GM19023 (cell line): ENCODE measurements at regions not wholly inside any gene's neighbourhood (a gene's known extent, or its start where the extent isn't known, plus 50 kb on each side); places are given as distances from the start of the nearest gene placed in this dataset.

Source experiments
- ATAC-seq: cut with Tn5 transposase; IDR thresholded peaks from one replicate; pipeline ENCODE4 v1.9.1; 2021; ENCODE audit warnings: mild to moderate bottlenecking, moderate library complexity; ENCODE audit not compliant: unreplicated experiment

- ATAC-seq = no peak
Measured at GRCh38 chr7:67547183-67547907, 550.7 kb downstream of the TYW1 start.

DNA sequence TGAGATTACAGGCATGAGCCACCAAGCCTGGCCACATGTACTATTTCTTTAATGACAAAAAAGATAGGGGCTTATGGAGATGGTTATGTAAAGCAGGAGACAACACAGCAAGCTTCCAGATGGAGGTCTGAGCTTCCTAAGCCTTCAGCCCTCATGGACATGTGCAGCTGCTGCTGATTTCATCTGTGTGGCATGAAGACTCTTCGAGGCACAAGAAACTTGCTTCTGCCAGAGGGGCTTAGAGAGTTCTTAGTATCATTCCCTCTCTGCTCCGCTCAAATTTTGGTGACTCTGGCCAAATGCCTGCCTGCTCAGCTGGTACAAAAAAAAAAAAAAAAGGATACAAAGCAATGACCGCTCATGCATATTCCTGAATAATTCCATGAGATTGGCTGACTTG, 552.5 kb downstream of the TYW1 start:
- no peak for ATAC-seq

- no peak for ATAC-seq
Measured at GRCh38 chr7:67550801-67551436, 554.3 kb downstream of the TYW1 start.

- no peak for ATAC-seq
Measured at GRCh38 chr7:67552738-67553137, 556.1 kb downstream of the TYW1 start.

DNA sequence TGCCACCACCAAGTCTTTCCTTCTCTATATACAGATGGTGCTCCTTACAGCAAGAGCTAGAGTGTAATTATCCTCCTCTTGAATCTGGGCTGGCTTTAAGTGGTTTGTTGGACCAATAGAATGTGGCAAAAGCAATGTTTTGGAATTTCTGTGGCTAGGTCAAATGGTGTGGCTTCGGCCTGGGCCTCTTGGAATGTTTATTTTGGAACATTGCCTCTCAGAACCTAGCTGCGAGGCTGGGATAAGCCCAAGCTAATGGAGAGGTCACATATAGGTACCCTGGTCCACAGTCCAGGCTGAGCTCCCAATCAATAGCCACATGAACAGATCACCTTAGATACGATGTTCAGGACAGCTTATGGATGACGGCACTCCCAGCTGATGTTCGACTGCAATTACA, 556.7 kb downstream of the TYW1 start:
- ATAC-seq = no peak

DNA sequence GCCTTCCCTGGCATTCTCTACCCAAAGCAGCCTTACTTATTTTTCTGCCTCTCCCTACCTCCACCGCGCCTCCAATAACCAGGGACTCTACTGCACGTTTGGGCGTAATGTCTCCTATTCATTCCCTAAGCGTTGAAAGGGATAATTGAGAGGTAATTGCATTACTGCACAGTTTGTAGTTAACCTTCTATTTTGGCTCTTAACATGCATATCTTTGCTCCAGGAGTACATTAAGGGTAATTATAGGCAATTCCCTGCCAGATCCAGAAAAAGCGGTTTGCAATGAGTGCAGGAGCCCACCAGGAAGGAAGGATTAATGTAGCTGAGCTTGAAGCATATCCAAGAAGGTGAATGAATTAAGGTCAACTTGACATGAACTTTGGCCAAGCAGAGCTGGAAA, 558.4 kb downstream of the TYW1 start:
- no peak for ATAC-seq

GRCh38 chr7:67564959-67565358, 568.3 kb downstream of the TYW1 start:
- no peak for ATAC-seq

DNA sequence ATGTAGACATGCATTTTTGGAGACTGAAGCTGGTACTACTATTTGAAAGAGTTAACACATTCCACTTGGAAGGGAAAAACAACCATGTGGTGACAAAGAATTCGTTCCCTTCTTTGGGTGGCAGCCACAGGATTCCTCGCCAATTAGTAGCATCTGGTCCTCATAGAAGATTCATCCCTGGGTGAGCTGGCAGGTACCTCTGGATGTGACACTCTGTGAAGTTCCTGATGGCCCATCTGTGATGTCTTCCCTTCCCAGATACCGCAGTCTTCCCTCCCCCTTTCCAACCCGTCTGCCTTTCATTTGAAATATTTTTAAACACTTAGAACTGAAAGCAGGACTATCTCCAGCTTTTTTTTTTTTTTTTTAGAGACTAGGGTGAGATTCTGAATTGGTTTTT, 569.5 kb downstream of the TYW1 start:
- no peak for ATAC-seq

DNA sequence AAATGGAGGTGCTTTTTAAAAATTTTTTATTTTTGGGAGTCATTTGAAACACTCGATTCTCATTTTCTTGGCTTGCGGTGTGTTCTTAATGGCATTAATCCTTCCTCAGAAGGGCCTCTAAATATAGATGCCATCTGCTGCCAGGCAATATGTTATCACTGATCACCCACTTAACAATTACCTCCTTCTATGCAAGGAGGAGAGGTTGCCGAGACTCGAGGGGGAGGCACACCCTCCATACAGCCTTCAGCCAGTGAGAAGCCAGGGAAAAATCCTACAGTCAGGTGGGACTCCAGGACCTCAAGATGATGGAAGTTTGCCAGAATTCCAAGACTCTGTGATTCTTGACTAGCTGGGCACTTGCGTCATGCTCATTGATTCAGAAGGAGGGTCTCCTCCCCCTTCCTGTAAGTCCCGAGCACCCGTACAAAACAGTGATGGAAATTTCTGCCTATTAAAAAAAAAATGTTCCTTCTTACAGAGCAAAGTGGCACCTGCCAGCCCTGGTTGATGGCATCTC, 574.5 kb downstream of the TYW1 start:
- no peak for ATAC-seq

DNA sequence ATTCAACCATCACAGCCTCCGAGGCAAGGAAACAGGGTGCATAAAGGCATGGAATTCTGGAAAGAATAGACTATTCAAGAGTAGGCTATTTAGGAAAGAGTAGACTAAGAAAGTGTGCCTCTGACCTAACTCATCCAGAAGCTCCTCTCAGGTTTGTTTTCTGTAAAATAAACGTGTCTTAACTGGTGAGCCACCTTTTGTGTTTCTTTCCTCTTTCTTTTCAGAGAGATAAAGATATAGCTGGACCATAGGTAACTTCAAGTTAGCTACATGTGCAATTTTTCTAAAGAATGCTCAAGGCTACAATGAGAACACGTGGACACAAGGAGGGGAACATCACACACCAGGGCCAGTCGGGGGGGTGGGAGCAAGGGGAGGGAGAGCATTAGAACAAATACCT, 577.0 kb downstream of the TYW1 start:
- ATAC-seq = no peak

DNA sequence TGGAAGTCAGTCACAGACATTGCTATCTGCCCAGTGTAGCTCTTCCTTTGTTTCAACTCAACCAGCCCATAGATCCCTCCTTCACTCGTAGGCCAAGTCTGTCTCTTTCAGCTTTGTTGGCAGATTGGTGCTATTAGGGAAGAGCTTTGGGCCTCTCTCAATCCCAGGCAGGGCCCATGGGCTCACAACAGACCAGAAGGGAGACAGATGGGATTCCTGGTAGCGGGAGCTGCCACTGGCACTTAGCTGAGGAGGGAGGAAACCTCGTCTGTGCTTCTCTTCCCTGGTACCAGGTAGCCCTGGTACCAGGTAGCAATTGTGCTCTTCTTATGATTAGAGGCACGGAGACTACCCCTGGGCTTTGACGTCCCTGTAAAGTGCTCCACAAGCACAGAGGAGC, 592.0 kb downstream of the TYW1 start:
- no peak for ATAC-seq

- no peak for ATAC-seq
Measured at GRCh38 chr7:67589183-67589582, 592.5 kb downstream of the TYW1 start.

DNA sequence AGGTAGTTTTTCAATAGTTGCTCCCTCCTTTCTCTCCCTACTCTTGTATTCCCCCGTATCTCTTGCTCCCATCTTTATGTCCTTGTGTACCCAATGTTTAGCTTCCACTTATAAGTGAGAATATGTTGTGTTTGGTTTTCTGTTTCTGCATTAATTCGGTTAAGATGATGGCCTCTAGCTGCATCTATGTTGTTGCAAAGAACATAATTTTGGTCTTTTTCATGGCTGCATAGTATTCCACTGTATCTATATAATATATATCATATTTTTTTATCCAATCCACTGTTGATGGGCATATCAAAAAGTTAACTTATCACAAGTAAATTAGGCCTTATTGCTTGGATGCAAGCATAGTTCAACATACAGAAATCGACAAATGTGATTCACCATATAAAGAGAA, 594.0 kb downstream of the TYW1 start:
- ATAC-seq = no peak

DNA sequence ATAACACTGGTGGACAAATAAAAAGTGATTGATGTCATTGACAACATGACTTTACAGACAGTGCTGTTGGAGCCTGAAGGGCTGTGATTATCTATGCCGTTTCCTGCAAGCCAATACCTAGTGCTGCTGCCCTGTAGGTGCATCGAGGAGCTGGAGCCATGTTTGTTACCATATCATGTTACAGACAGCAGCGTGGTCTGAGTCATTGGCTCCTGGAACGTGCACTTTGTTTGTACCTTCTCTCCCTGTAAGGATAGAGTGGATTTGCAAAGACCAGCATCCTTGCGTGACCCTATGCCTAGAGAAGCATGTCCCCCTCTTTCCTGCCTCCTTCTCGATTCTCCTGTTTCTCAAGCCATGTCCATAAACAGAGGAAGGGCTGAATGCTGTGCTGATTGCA, 597.2 kb downstream of the TYW1 start:
- no peak for ATAC-seq

GRCh38 chr7:67595431-67596180, 599.0 kb downstream of the TYW1 start:
- ATAC-seq = no peak

- ATAC-seq = no peak
Measured at GRCh38 chr7:67597161-67597560, 600.5 kb downstream of the TYW1 start.

GRCh38 chr7:67598469-67598868, 601.8 kb downstream of the TYW1 start:
- no peak for ATAC-seq

- ATAC-seq = no peak
Measured at GRCh38 chr7:67599331-67600062, 602.9 kb downstream of the TYW1 start.

GRCh38 chr7:67602246-67602887, 605.7 kb downstream of the TYW1 start:
- no peak for ATAC-seq

DNA sequence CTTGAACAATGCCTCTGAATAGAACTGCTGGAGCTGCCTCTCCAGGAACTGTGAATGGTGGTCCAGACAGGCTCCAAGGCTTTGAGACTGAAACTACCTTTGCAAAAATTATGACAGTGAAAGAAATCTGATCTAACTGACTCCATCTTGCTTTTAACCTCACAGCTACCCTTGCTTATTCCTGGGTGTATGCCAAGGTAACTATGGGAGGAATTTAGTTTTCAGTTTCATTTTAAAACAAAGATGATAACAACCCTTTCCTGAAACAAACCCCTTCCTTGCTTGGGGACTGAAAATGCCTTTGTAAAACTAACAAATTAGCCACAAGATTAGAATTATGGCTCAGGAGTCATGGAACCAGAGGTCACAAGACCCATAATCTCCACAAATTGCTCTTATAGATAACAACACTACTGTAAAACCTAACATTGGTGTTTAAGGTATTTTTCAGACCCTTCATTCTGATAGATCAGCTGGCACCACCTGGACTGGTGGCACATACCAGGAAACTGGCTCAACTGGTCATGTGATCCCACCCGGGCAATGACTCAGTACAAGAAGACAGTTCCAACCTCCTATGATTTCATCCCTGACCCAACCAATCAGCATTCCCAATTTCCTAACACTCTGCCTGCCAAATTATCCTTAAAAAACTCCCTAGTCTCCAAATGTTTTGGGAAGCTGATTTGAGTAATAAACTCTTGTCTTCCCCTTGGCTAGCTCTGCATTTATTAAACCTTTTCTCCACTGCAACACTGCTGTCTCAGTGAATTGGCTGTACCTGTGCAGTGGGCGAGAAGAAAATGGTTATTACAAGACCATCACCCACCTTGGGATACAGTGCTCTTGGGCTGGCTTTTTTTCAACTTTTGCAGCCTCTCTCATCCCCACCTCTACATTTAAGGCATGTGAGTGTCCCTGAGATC, 608.1 kb downstream of the TYW1 start:
- ATAC-seq = no peak
